SK-N-SH (cell line): ENCODE measurements at regions not wholly inside any gene's neighbourhood (a gene's known extent, or its start where the extent isn't known, plus 50 kb on each side); places are given as distances from the start of the nearest gene placed in this dataset.

Experiments
- CTCF ChIA-PET: fragments of 300-600, 350-600 bp; formaldehyde crosslinking; extraction: SDS; loops from one replicate; lab custom pipeline; 2021; lab: Yijun Ruan, JAX
- POLR2A ChIA-PET: fragments of 350-600 bp; sonication (Branson Sonifier 250); formaldehyde crosslinking; extraction: SDS; loops from one replicate; lab custom pipeline; 2020; ENCODE audit warnings: antibody characterized with exemption, inconsistent platforms; lab: Yijun Ruan, JAX
- DNase-seq: peaks from one replicate; pipeline ENCODE4 v3.0.0; 2012
- H2AFZ ChIP-seq: fragments of 200-600 bp; sonication (generic); 2 replicates; pipeline ENCODE4 v1.8.1; 2016; ENCODE audit warnings: antibody characterized with exemption, mild to moderate bottlenecking, low read depth
- H3F3A ChIP-seq: fragments of 200-600 bp; sonication (generic); replicated peaks from 2 replicates; pipeline ENCODE3; 2016; ENCODE audit warnings: antibody characterized with exemption, mild to moderate bottlenecking; ENCODE audit not compliant: insufficient read depth
- H3K27ac ChIP-seq, 2 experiments: fragments of 200-500 bp in 1 of 2; fragments of 200-600 bp in 1 of 2; sonication (Bioruptor generic) in 1 of 2; sonication (generic), shearing (Covaris generic) in 1 of 2; 2 replicates each; pipeline versions ENCODE4 v1.5.1 to v1.6.1; 2014 to 2016; ENCODE audit warnings: low read depth in 2 of 2, inconsistent platforms in 1 of 2, low read length in 1 of 2, mild to moderate bottlenecking in 1 of 2, mixed read lengths in 1 of 2
- H3K27me3 ChIP-seq: fragments of 200-600 bp; sonication (generic), shearing (Covaris generic); 2 replicates; pipeline ENCODE4 v1.6.1; 2016; ENCODE audit warnings: mixed run types; ENCODE audit not compliant: insufficient read depth
- H3K36me3 ChIP-seq, 2 experiments: fragments of 200-500 bp in 1 of 2; fragments of 200-600 bp in 1 of 2; sonication (Bioruptor generic) in 1 of 2; sonication (generic) in 1 of 2; replicated peaks in 1 of 2; 2 replicates each; pipeline versions ENCODE3 to v1.5.1; 2014 to 2016; ENCODE audit warnings: low read length in 1 of 2, mild to moderate bottlenecking in 1 of 2; ENCODE audit not compliant: insufficient read depth in 2 of 2, control insufficient read depth in 1 of 2
- H3K4me1 ChIP-seq, 2 experiments: fragments of 200-500 bp in 1 of 2; fragments of 200-600 bp in 1 of 2; sonication (Bioruptor generic) in 1 of 2; sonication (generic), shearing (Covaris generic) in 1 of 2; 2 replicates each; pipeline versions ENCODE4 v1.5.1 to v1.6.1; 2014 to 2016; ENCODE audit warnings: low read depth in 1 of 2, low read length in 1 of 2, mixed run types in 1 of 2; ENCODE audit not compliant: insufficient read depth in 2 of 2, control insufficient read depth in 1 of 2
- H3K4me2 ChIP-seq: fragments of 200-600 bp; sonication (generic), shearing (Covaris generic); 2 replicates; pipeline ENCODE4 v1.6.1; 2017; ENCODE audit warnings: mixed run types
- H3K4me3 ChIP-seq, 2 experiments: fragments of 200-500 bp in 1 of 2; fragments of 200-600 bp in 1 of 2; sonication (Bioruptor generic) in 1 of 2; sonication (generic), shearing (Covaris generic) in 1 of 2; 2 replicates each; pipeline versions ENCODE4 v1.5.1 to v1.8.1; 2014 to 2016; ENCODE audit warnings: low read depth in 2 of 2, inconsistent platforms in 1 of 2, low read length in 1 of 2, mild to moderate bottlenecking in 1 of 2, mixed read lengths in 1 of 2, moderate library complexity in 1 of 2
- H3K79me2 ChIP-seq: fragments of 200-600 bp; sonication (generic); 2 replicates; pipeline ENCODE4 v1.8.1; 2017; ENCODE audit warnings: mild to moderate bottlenecking; ENCODE audit not compliant: insufficient read depth
- H3K9ac ChIP-seq: fragments of 200-600 bp; sonication (generic); 2 replicates; pipeline ENCODE4 v1.6.1; 2017; ENCODE audit warnings: mixed run types
- H3K9me2 ChIP-seq: fragments of 200-600 bp; sonication (generic); 2 replicates; pipeline ENCODE4 v1.6.1; 2017; ENCODE audit warnings: mixed run types
- H3K9me3 ChIP-seq: fragments of 200-600 bp; sonication (generic); 2 replicates; pipeline ENCODE4 v1.6.1; 2017; ENCODE audit warnings: mixed run types, mild to moderate bottlenecking, moderate library complexity
- H4K20me1 ChIP-seq: fragments of 200-600 bp; sonication (generic); 2 replicates; pipeline ENCODE4 v1.6.1; 2017; ENCODE audit warnings: mild to moderate bottlenecking, mixed run types; ENCODE audit not compliant: insufficient read depth
- CHD2 ChIP-seq: fragments of 150-350 bp; IDR thresholded peaks from 2 replicates; pipeline ENCODE4 v1.6.1; 2018; ENCODE audit warnings: low read length; ENCODE audit not compliant: partially characterized antibody
- EP300 ChIP-seq, 2 experiments: IDR thresholded peaks; 2 replicates each; pipeline versions ENCODE4 v1.4.0 to v1.6.1; 2012; ENCODE audit warnings: borderline replicate concordance in 1 of 2, low read depth in 1 of 2, low read length in 1 of 2
- FOXJ3 ChIP-seq: sonication (generic); formaldehyde crosslinking; IDR thresholded peaks from 2 replicates; pipeline ENCODE4 v1.5.1; 2020; ENCODE audit warnings: mild to moderate bottlenecking, missing genetic modification reagents
- FOXM1 ChIP-seq: IDR thresholded peaks from 2 replicates; pipeline ENCODE4 v1.4.0; 2012; ENCODE audit warnings: low read depth, mild to moderate bottlenecking
- JUND ChIP-seq: IDR thresholded peaks from 2 replicates; pipeline ENCODE4 v1.4.0; 2012
- MXI1 ChIP-seq: IDR thresholded peaks from 2 replicates; pipeline ENCODE4 v1.6.1; 2012; ENCODE audit warnings: mild to moderate bottlenecking, low read depth, low read length, improper control_type of control experiment
- NFIC ChIP-seq: IDR thresholded peaks from 2 replicates; pipeline ENCODE4 v1.4.0; 2012; ENCODE audit warnings: borderline replicate concordance
- RXRA ChIP-seq: IDR thresholded peaks from 2 replicates; pipeline ENCODE4 v1.4.0; 2012; ENCODE audit warnings: low read depth, mild to moderate bottlenecking, borderline replicate concordance
- SMC3 ChIP-seq: IDR thresholded peaks from 2 replicates; pipeline ENCODE4 v1.6.1; 2012; ENCODE audit warnings: low read depth, low read length, improper control_type of control experiment
- YY1 ChIP-seq: IDR thresholded peaks from 2 replicates; pipeline ENCODE4 v1.4.0; 2012; ENCODE audit warnings: low read depth, mild to moderate bottlenecking
- WGBS: methylation state at CpG from one replicate; pipeline ENCODE4 v1.1.6; 2017; ENCODE audit warnings: low lambda C conversion rate; 5-methylcytosine and 5-hydroxymethylcytosine counted together
- TF ChIP-seq, protein P1 (sequence below): IDR thresholded peaks from 2 replicates; pipeline ENCODE4 v1.4.0; 2012; ENCODE audit warnings: low read depth, borderline replicate concordance
- TF ChIP-seq, protein P2 (sequence below): fragments of 150-350 bp; IDR thresholded peaks from 2 replicates; pipeline ENCODE4 v1.6.1; 2016; ENCODE audit warnings: mild to moderate bottlenecking, low read depth, low read length
- TF ChIP-seq, protein P3 (sequence below): IDR thresholded peaks from 2 replicates; pipeline ENCODE4 v1.4.0; 2012; ENCODE audit warnings: low read depth
- TF ChIP-seq, protein P4 (sequence below): fragments of 200-600 bp; sonication (generic); IDR thresholded peaks from 2 replicates; pipeline ENCODE4 v1.6.1; 2017; ENCODE audit warnings: antibody characterized with exemption, mild to moderate bottlenecking, moderate library complexity

DNA sequence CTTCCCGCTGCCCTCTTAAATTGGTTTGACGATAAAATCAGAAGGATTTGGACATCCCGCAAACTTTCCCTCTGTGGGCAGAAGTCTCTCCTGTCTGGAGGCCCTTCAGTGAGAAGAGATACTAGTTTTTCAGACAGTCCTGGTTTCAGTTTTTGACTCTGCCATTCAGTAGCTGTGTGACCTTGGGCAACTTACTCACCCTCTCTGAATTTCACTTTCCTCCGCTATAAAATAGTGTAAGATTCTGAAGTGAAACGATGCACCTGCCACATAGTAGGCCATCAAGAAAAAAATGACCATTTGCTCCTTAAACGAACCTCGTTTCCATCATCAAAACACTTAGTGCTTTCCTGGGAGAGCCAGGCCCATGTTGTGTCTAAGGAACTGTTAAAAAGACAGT is 97.2 kb downstream of the LINC00237 start:
- 36% methylated on average over 7 of the region's 7 CpGs for WGBS
- CTCF ChIA-PET, result interaction anchor here (1.2 kb wide), 1 partner anchor 497 kb away, joined by 3 read pairs; no protein-coding TSS in a partner anchor
- H2AFZ ChIP-seq, result no peak overlapping the region
- no peaks in the 10 kb centered on the region for H3K9me3 ChIP-seq
- no peak overlapping the region for H3K4me2 ChIP-seq
- no peak overlapping the region for H3K4me3 ChIP-seq
- DNase-seq, result no peak
- POLR2A ChIA-PET, result no interaction called here
- H3K27me3 ChIP-seq, result no peaks in the 10 kb centered on the region
- H3K36me3 ChIP-seq, result no peaks in the 10 kb centered on the region
- H3K9ac ChIP-seq, result no peak overlapping the region
- TF ChIP-seq MXI1, result no peak
- H3F3A ChIP-seq, result no peaks in the 10 kb centered on the region
- no peaks in the 10 kb centered on the region for H4K20me1 ChIP-seq
- H3K79me2 ChIP-seq, result no peaks in the 10 kb centered on the region
- H3K4me1 ChIP-seq, result no peaks in the 10 kb centered on the region
- H3K9me2 ChIP-seq, result no peaks in the 10 kb centered on the region
- no peak overlapping the region for H3K27ac ChIP-seq

GRCh38 chr20:21006611-21007010 is 99.5 kb downstream of the LINC00237 start:
- H3K36me3 ChIP-seq, result no peaks in the 10 kb centered on the region
- TF ChIP-seq YY1 (no peak), CHD2 (no peak), JUND (no peak), FOXJ3 (CRISPR knock-in tag) (no peak)
- TF ChIP-seq, protein P1, sequence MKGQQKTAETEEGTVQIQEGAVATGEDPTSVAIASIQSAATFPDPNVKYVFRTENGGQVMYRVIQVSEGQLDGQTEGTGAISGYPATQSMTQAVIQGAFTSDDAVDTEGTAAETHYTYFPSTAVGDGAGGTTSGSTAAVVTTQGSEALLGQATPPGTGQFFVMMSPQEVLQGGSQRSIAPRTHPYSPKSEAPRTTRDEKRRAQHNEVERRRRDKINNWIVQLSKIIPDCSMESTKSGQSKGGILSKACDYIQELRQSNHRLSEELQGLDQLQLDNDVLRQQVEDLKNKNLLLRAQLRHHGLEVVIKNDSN, result no peak
- TF ChIP-seq, protein P2, sequence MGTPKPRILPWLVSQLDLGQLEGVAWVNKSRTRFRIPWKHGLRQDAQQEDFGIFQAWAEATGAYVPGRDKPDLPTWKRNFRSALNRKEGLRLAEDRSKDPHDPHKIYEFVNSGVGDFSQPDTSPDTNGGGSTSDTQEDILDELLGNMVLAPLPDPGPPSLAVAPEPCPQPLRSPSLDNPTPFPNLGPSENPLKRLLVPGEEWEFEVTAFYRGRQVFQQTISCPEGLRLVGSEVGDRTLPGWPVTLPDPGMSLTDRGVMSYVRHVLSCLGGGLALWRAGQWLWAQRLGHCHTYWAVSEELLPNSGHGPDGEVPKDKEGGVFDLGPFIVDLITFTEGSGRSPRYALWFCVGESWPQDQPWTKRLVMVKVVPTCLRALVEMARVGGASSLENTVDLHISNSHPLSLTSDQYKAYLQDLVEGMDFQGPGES, result no peak
- TF ChIP-seq, protein P3, sequence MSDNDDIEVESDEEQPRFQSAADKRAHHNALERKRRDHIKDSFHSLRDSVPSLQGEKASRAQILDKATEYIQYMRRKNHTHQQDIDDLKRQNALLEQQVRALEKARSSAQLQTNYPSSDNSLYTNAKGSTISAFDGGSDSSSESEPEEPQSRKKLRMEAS, result no peak
- ChIA-PET CTCF (no interaction called here), POLR2A (no interaction called here)
- H3K4me1 ChIP-seq, result no peaks in the 10 kb centered on the region
- no peaks in the 10 kb centered on the region for H3F3A ChIP-seq
- no peak overlapping the region for H3K9ac ChIP-seq
- no peak overlapping the region for H3K27ac ChIP-seq
- no peaks in the 10 kb centered on the region for H3K9me2 ChIP-seq
- DNase-seq, result no peak
- H3K79me2 ChIP-seq, result no peaks in the 10 kb centered on the region
- H3K27me3 ChIP-seq, result no peaks in the 10 kb centered on the region
- H3K4me3 ChIP-seq, result no peak overlapping the region
- H3K9me3 ChIP-seq, result no peaks in the 10 kb centered on the region
- H2AFZ ChIP-seq, result no peak overlapping the region
- no peak overlapping the region for H3K4me2 ChIP-seq
- H4K20me1 ChIP-seq, result no peaks in the 10 kb centered on the region

DNA sequence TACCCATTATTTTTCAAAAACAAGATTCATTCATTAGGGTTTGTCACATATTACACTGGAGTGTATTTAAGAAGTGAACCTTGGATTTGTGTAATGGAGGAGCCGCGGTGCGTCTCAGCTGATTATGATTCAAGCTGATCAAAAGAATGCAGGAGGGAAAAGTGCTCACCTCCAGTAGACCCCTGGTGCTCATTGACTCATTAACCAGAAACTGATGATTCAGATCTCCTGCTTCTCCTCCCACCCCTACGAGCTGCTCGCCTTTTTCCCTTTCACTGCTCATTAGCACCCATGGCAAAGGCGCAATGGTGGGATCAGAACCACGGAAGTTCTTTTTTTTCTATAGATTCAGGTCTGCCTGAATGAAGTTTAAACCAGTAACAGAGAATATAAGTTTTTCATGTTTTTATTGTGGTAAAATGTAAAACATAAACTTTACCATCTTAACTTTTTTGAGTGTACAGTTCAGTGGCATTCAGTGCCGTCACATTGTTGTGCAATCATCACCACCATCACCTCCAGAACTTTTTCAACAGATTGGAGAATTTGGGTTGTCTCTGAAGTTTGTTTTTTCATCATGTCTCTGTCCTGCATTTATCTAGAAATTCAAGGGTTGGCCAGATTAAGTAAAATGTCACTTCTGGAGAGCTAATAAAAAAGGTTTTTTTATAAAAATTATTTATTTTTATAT is 101.6 kb downstream of the LINC00237 start:
- TF ChIP-seq RXRA, result no peak
- TF ChIP-seq EP300 (IDR thresholded peaks at IDR 0.05; ENCODE audit: borderline replicate concordance in 1 of 2, low read depth in 1 of 2, low read length in 1 of 2), result no peak
- TF ChIP-seq NFIC, result no peak
- TF ChIP-seq, protein P4, sequence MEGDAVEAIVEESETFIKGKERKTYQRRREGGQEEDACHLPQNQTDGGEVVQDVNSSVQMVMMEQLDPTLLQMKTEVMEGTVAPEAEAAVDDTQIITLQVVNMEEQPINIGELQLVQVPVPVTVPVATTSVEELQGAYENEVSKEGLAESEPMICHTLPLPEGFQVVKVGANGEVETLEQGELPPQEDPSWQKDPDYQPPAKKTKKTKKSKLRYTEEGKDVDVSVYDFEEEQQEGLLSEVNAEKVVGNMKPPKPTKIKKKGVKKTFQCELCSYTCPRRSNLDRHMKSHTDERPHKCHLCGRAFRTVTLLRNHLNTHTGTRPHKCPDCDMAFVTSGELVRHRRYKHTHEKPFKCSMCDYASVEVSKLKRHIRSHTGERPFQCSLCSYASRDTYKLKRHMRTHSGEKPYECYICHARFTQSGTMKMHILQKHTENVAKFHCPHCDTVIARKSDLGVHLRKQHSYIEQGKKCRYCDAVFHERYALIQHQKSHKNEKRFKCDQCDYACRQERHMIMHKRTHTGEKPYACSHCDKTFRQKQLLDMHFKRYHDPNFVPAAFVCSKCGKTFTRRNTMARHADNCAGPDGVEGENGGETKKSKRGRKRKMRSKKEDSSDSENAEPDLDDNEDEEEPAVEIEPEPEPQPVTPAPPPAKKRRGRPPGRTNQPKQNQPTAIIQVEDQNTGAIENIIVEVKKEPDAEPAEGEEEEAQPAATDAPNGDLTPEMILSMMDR, result no peak
- no peak for TF ChIP-seq MXI1
- no peak for TF ChIP-seq SMC3
- no peak for TF ChIP-seq FOXM1
- Histone ChIP-seq H3K27ac (no peak overlapping the region), H3K9ac (no peak overlapping the region), H3K79me2 (no peaks in the 10 kb centered on the region), H3K4me1 (no peaks in the 10 kb centered on the region), H3K9me2 (no peaks in the 10 kb centered on the region), H3K27me3 (no peaks in the 10 kb centered on the region), H2AFZ (no peak overlapping the region), H3F3A (no peaks in the 10 kb centered on the region), H3K36me3 (no peaks in the 10 kb centered on the region), H3K4me3 (no peak overlapping the region), H3K9me3 (no peaks in the 10 kb centered on the region), H4K20me1 (no peaks in the 10 kb centered on the region), H3K4me2 (no peak overlapping the region)
- 36% methylated on average over 8 of the region's 8 CpGs for WGBS
- no peak for DNase-seq
- CTCF ChIA-PET, result interaction anchor here (0.8 kb wide), 1 partner anchor 231 kb away, joined by 3 read pairs; no protein-coding TSS in a partner anchor
- POLR2A ChIA-PET, result no interaction called here
